Caco-2 (cell line): ENCODE measurements at regions not wholly inside any gene's neighbourhood (a gene's known extent, or its start where the extent isn't known, plus 50 kb on each side); places are given as distances from the start of the nearest gene placed in this dataset.

ENCODE experiments used
- BruUV-seq: library from RNA; stranded (reverse); fragments of 400-500 nt; replicated peaks from 2 replicates; lab custom pipeline; 2021; lab: Mats Ljungman, UMichigan
- CTCF ChIA-PET: fragments of 300-600 bp; sonication (Branson Sonifier 250); formaldehyde crosslinking; loops from one replicate; lab custom pipeline; 2022; ENCODE audit warnings: antibody characterized with exemption; lab: Charles Lee
- POLR2A ChIA-PET: fragments of 300-600 bp; sonication (Branson Sonifier 250); formaldehyde crosslinking; loops from one replicate; lab custom pipeline; 2022; ENCODE audit warnings: antibody characterized with exemption; lab: Charles Lee
- DNase-seq, 2 experiments: peaks; one replicate each; pipeline versions ENCODE4 v3.0.0 to v3.0.0-alpha.2; 2020 to 2022
- H3K27me3 ChIP-seq: replicated peaks from 2 replicates; pipeline ENCODE4 v1.6.0; 2011; ENCODE audit warnings: low read length; ENCODE audit not compliant: control insufficient read depth, insufficient read depth
- H3K36me3 ChIP-seq: 2 replicates; pipeline ENCODE4 v1.5.1; 2011; ENCODE audit warnings: low read length; ENCODE audit not compliant: control insufficient read depth, insufficient read depth
- H3K4me1 ChIP-seq: fragments of 250-450 bp; sonication (Bioruptor Pico); 2 replicates; pipeline ENCODE4 v1.5.1; 2020; ENCODE audit warnings: mild to moderate bottlenecking
- H3K4me3 ChIP-seq: 2 replicates; pipeline ENCODE4 v1.5.1; 2011; ENCODE audit warnings: low read depth, mild to moderate bottlenecking, control low read depth, low read length
- H3K9me3 ChIP-seq: fragments of 250-450 bp; sonication (Bioruptor Pico); 2 replicates; pipeline ENCODE4 v1.5.1; 2020; ENCODE audit warnings: mild to moderate bottlenecking, moderate library complexity
- H3K27ac Mint-ChIP-seq: one replicate; pipeline ENCODE4 v1.8.0; 2022; ENCODE audit warnings: mixed read lengths; ENCODE audit not compliant: unreplicated experiment
- H3K27me3 Mint-ChIP-seq: one replicate; pipeline ENCODE4 v1.8.0; 2022; ENCODE audit warnings: mixed read lengths; ENCODE audit not compliant: insufficient read depth, unreplicated experiment
- H3K36me3 Mint-ChIP-seq: one replicate; pipeline ENCODE4 v1.8.0; 2022; ENCODE audit warnings: mild to moderate bottlenecking, mixed read lengths; ENCODE audit not compliant: insufficient read depth, unreplicated experiment
- H3K4me1 Mint-ChIP-seq: one replicate; pipeline ENCODE4 v1.8.0; 2022; ENCODE audit warnings: low read depth, mixed read lengths; ENCODE audit not compliant: unreplicated experiment
- H3K4me3 Mint-ChIP-seq: one replicate; pipeline ENCODE4 v1.8.0; 2022; ENCODE audit warnings: mild to moderate bottlenecking, moderate library complexity, mixed read lengths; ENCODE audit not compliant: unreplicated experiment
- H3K9me3 Mint-ChIP-seq: one replicate; pipeline ENCODE4 v1.8.0; 2022; ENCODE audit warnings: mixed read lengths; ENCODE audit not compliant: unreplicated experiment
- intact Hi-C: fragments of 100-400 bp; cut with micrococcal nuclease; formaldehyde crosslinking; loops from one replicate; pipeline ENCODE4 v1.10.0; 2022; ENCODE audit not compliant: unreplicated experiment
- TF ChIP-seq, protein P1 (sequence below), 2 experiments: fragments of 200-600 bp in 1 of 2; IDR thresholded peaks; 1 replicate in 1 of 2; 2 replicates in 1 of 2; pipeline versions ENCODE4 v1.5.1 to v1.8.0; 2011 to 2022; ENCODE audit warnings: antibody characterized with exemption in 1 of 2, control low read depth in 1 of 2, inconsistent platforms in 1 of 2, low read depth in 1 of 2, low read length in 1 of 2, mild to moderate bottlenecking in 1 of 2, moderate library complexity in 1 of 2; ENCODE audit not compliant: insufficient read depth in 1 of 2, severe bottlenecking in 1 of 2, unreplicated experiment in 1 of 2

DNA sequence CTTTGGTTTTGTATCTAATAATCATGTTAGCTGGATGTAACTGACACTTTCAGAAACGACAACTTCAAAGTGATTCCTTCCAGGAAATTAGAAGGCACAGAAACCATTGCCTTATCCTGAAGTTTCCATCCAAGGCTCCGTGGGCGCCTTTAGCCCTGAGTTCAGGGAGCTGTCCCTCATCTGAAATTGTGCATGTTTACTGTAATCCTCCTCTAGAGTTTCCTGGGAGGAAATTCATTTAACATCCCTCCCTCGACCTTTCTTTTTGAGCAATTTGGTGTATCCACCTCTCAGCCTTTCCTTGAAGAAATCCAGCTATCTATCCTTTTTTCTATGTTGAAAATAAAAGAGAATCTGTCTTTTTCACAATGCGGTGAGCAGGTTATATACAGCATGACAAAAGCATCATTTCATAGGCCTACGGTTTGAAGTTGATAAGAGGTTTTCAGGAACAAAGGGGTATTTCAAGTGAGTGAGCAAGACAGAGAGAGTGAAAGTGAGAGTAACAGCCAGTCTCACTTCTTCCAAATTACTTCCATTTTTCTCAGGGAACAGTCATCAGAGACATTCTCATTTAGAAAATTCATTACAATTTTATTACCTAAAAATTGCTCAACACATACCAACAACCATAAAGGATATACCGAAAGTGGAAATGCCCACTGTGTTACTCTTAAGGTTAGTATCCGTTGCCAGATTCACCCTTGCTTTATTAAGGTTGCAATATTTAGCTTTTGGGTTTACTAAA lies 167.3 kb downstream of the MREG start:
- Mint-ChIP-seq H3K4me1 (no peaks in the 10 kb centered on the region), H3K36me3 (no peaks in the 10 kb centered on the region), H3K27me3 (no peaks in the 10 kb centered on the region), H3K27ac (no peak overlapping the region), H3K9me3 (no peaks in the 10 kb centered on the region), H3K4me3 (no peak overlapping the region)
- DNase-seq, result no peak
- Histone ChIP-seq H3K4me1 (no peaks in the 10 kb centered on the region), H3K36me3 (no peaks in the 10 kb centered on the region), H3K4me3 (no peak overlapping the region), H3K27me3 (no peaks in the 10 kb centered on the region), H3K9me3 (no peaks in the 10 kb centered on the region)
- BruUV-seq, result no TSS peak
- ChIA-PET CTCF (no interaction called here), POLR2A (no interaction called here)
- TF ChIP-seq, protein P1, sequence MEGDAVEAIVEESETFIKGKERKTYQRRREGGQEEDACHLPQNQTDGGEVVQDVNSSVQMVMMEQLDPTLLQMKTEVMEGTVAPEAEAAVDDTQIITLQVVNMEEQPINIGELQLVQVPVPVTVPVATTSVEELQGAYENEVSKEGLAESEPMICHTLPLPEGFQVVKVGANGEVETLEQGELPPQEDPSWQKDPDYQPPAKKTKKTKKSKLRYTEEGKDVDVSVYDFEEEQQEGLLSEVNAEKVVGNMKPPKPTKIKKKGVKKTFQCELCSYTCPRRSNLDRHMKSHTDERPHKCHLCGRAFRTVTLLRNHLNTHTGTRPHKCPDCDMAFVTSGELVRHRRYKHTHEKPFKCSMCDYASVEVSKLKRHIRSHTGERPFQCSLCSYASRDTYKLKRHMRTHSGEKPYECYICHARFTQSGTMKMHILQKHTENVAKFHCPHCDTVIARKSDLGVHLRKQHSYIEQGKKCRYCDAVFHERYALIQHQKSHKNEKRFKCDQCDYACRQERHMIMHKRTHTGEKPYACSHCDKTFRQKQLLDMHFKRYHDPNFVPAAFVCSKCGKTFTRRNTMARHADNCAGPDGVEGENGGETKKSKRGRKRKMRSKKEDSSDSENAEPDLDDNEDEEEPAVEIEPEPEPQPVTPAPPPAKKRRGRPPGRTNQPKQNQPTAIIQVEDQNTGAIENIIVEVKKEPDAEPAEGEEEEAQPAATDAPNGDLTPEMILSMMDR (IDR thresholded peaks at IDR 0.05; ENCODE audit: insufficient read depth in 1 of 2, low read depth in 1 of 2, low read length in 1 of 2, severe bottlenecking in 1 of 2, unreplicated experiment in 1 of 2), result no peak
- intact Hi-C loops, result no loop called here

DNA sequence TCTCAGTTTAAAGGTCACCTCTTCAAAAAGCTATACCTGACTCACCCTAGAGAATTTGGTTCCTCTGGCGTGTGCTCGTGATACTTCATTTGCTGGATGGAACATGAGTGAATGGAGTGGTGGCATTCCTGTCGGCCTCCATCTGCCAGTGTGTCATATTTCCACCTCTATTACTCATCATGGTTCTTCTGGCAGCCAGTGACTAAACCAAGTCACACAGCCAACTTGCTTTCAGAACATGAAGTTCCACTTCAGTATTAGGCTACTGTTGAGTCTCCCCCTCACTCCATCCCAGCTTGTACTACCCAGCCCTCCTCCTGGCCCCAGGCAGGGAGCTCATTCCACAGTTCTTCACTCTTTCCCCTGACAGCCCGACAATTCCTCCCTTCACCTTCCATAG lies 169.8 kb downstream of the MREG start:
- DNase-seq, result no peak
- intact Hi-C loops, result no loop called here

DNA sequence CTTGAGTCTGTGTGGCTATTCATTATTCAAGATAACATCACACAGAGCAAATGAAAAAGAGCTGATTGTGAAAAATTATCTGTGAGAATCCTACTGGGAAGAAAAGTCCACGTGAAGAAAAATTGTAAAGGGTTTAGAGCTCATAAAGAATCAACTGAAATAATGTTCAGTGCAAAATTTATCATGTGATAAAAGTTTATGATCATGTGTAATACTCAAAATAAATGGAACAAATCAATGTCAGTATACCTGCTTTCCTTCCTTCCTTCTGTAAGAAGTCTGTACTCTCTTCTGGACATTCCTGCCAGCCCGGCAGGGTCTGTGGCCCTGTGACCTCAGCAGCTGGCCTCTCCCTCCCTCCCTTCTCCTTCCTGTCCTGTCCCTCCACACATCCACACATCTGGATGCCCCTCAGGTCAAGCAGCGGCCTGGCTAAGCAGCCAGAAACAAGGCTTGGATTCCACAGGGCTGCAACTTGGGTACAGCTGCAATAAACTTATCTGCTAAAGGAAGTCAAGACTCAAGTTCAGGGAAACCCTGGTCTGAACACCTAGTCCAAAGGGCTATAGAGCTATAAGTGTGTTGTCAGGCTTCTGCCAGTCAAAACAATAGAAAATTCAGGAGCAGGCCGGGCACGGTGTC lies 172.1 kb downstream of the MREG start:
- BruUV-seq, result no TSS peak

More for the DNA sequence above, 169.8 kb downstream of the MREG start:
- no peak overlapping the region for H3K4me3 ChIP-seq
- H3K4me1 Mint-ChIP-seq, result no peaks in the 10 kb centered on the region
- no peaks in the 10 kb centered on the region for H3K9me3 Mint-ChIP-seq
- no peaks in the 10 kb centered on the region for H3K36me3 Mint-ChIP-seq
- H3K9me3 ChIP-seq, result no peaks in the 10 kb centered on the region
- ChIA-PET POLR2A (no interaction called here), CTCF (no interaction called here)
- BruUV-seq, result no TSS peak
- no peaks in the 10 kb centered on the region for H3K27me3 ChIP-seq
- no peak overlapping the region for H3K27ac Mint-ChIP-seq
- H3K27me3 Mint-ChIP-seq, result no peaks in the 10 kb centered on the region
- H3K4me1 ChIP-seq, result no peaks in the 10 kb centered on the region
- no peak overlapping the region for H3K4me3 Mint-ChIP-seq
- H3K36me3 ChIP-seq, result no peaks in the 10 kb centered on the region
- TF ChIP-seq, protein P1 (IDR thresholded peaks at IDR 0.05; ENCODE audit: insufficient read depth in 1 of 2, low read depth in 1 of 2, low read length in 1 of 2, severe bottlenecking in 1 of 2, unreplicated experiment in 1 of 2), result no peak

More for the DNA sequence above, 172.1 kb downstream of the MREG start:
- no peaks in the 10 kb centered on the region for H3K27me3 Mint-ChIP-seq
- no peaks in the 10 kb centered on the region for H3K4me1 ChIP-seq
- CTCF ChIA-PET, result no interaction called here
- intact Hi-C loops, result no loop called here
- H3K9me3 Mint-ChIP-seq, result no peaks in the 10 kb centered on the region
- no peak overlapping the region for H3K4me3 Mint-ChIP-seq
- H3K27me3 ChIP-seq, result no peaks in the 10 kb centered on the region
- H3K4me1 Mint-ChIP-seq, result no peaks in the 10 kb centered on the region
- H3K36me3 Mint-ChIP-seq, result no peaks in the 10 kb centered on the region
- no peak for DNase-seq
- TF ChIP-seq, protein P1 (IDR thresholded peaks at IDR 0.05; ENCODE audit: insufficient read depth in 1 of 2, low read depth in 1 of 2, low read length in 1 of 2, severe bottlenecking in 1 of 2, unreplicated experiment in 1 of 2), result no peak
- H3K9me3 ChIP-seq, result no peaks in the 10 kb centered on the region
- no peak overlapping the region for H3K27ac Mint-ChIP-seq
- no peak overlapping the region for H3K4me3 ChIP-seq
- POLR2A ChIA-PET, result no interaction called here
- H3K36me3 ChIP-seq, result no peaks in the 10 kb centered on the region
